SK-N-SH (cell line): ENCODE measurements at regions not wholly inside any gene's neighbourhood (a gene's known extent, or its start where the extent isn't known, plus 50 kb on each side); places are given as distances from the start of the nearest gene placed in this dataset.
"Not testable (repeated sequence)": the region's sequence is repeated elsewhere in the genome, so short reads cannot be mapped to it uniquely, and the experiment has no call there.

ENCODE experiments used
- CTCF ChIA-PET: fragments of 300-600, 350-600 bp; formaldehyde crosslinking; extraction: SDS; loops from one replicate; lab custom pipeline; 2021; lab: Yijun Ruan, JAX
- POLR2A ChIA-PET: fragments of 350-600 bp; sonication (Branson Sonifier 250); formaldehyde crosslinking; extraction: SDS; loops from one replicate; lab custom pipeline; 2020; ENCODE audit warnings: antibody characterized with exemption, inconsistent platforms; lab: Yijun Ruan, JAX
- DNase-seq: peaks from one replicate; pipeline ENCODE4 v3.0.0; 2012
- H2AFZ ChIP-seq: fragments of 200-600 bp; sonication (generic); 2 replicates; pipeline ENCODE4 v1.8.1; 2016; ENCODE audit warnings: antibody characterized with exemption, mild to moderate bottlenecking, low read depth
- H3F3A ChIP-seq: fragments of 200-600 bp; sonication (generic); replicated peaks from 2 replicates; pipeline ENCODE3; 2016; ENCODE audit warnings: antibody characterized with exemption, mild to moderate bottlenecking; ENCODE audit not compliant: insufficient read depth
- H3K27ac ChIP-seq, 2 experiments: fragments of 200-500 bp in 1 of 2; fragments of 200-600 bp in 1 of 2; sonication (Bioruptor generic) in 1 of 2; sonication (generic), shearing (Covaris generic) in 1 of 2; 2 replicates each; pipeline versions ENCODE4 v1.5.1 to v1.6.1; 2014 to 2016; ENCODE audit warnings: low read depth in 2 of 2, inconsistent platforms in 1 of 2, low read length in 1 of 2, mild to moderate bottlenecking in 1 of 2, mixed read lengths in 1 of 2
- H3K27me3 ChIP-seq: fragments of 200-600 bp; sonication (generic), shearing (Covaris generic); 2 replicates; pipeline ENCODE4 v1.6.1; 2016; ENCODE audit warnings: mixed run types; ENCODE audit not compliant: insufficient read depth
- H3K36me3 ChIP-seq, 2 experiments: fragments of 200-500 bp in 1 of 2; fragments of 200-600 bp in 1 of 2; sonication (Bioruptor generic) in 1 of 2; sonication (generic) in 1 of 2; replicated peaks in 1 of 2; 2 replicates each; pipeline versions ENCODE3 to v1.5.1; 2014 to 2016; ENCODE audit warnings: low read length in 1 of 2, mild to moderate bottlenecking in 1 of 2; ENCODE audit not compliant: insufficient read depth in 2 of 2, control insufficient read depth in 1 of 2
- H3K4me1 ChIP-seq, 2 experiments: fragments of 200-500 bp in 1 of 2; fragments of 200-600 bp in 1 of 2; sonication (Bioruptor generic) in 1 of 2; sonication (generic), shearing (Covaris generic) in 1 of 2; 2 replicates each; pipeline versions ENCODE4 v1.5.1 to v1.6.1; 2014 to 2016; ENCODE audit warnings: low read depth in 1 of 2, low read length in 1 of 2, mixed run types in 1 of 2; ENCODE audit not compliant: insufficient read depth in 2 of 2, control insufficient read depth in 1 of 2
- H3K4me2 ChIP-seq: fragments of 200-600 bp; sonication (generic), shearing (Covaris generic); 2 replicates; pipeline ENCODE4 v1.6.1; 2017; ENCODE audit warnings: mixed run types
- H3K4me3 ChIP-seq, 2 experiments: fragments of 200-500 bp in 1 of 2; fragments of 200-600 bp in 1 of 2; sonication (Bioruptor generic) in 1 of 2; sonication (generic), shearing (Covaris generic) in 1 of 2; 2 replicates each; pipeline versions ENCODE4 v1.5.1 to v1.8.1; 2014 to 2016; ENCODE audit warnings: low read depth in 2 of 2, inconsistent platforms in 1 of 2, low read length in 1 of 2, mild to moderate bottlenecking in 1 of 2, mixed read lengths in 1 of 2, moderate library complexity in 1 of 2
- H3K79me2 ChIP-seq: fragments of 200-600 bp; sonication (generic); 2 replicates; pipeline ENCODE4 v1.8.1; 2017; ENCODE audit warnings: mild to moderate bottlenecking; ENCODE audit not compliant: insufficient read depth
- H3K9ac ChIP-seq: fragments of 200-600 bp; sonication (generic); 2 replicates; pipeline ENCODE4 v1.6.1; 2017; ENCODE audit warnings: mixed run types
- H3K9me2 ChIP-seq: fragments of 200-600 bp; sonication (generic); 2 replicates; pipeline ENCODE4 v1.6.1; 2017; ENCODE audit warnings: mixed run types
- H3K9me3 ChIP-seq: fragments of 200-600 bp; sonication (generic); 2 replicates; pipeline ENCODE4 v1.6.1; 2017; ENCODE audit warnings: mixed run types, mild to moderate bottlenecking, moderate library complexity
- H4K20me1 ChIP-seq: fragments of 200-600 bp; sonication (generic); 2 replicates; pipeline ENCODE4 v1.6.1; 2017; ENCODE audit warnings: mild to moderate bottlenecking, mixed run types; ENCODE audit not compliant: insufficient read depth
- ELF1 ChIP-seq: IDR thresholded peaks from 2 replicates; pipeline ENCODE4 v1.4.0; 2012
- EP300 ChIP-seq, 2 experiments: IDR thresholded peaks; 2 replicates each; pipeline versions ENCODE4 v1.4.0 to v1.6.1; 2012; ENCODE audit warnings: borderline replicate concordance in 1 of 2, low read depth in 1 of 2, low read length in 1 of 2
- FOSL2 ChIP-seq: IDR thresholded peaks from 2 replicates; pipeline ENCODE4 v1.4.0; 2012; ENCODE audit warnings: low read depth, mild to moderate bottlenecking, moderate library complexity, borderline replicate concordance
- FOXJ3 ChIP-seq: sonication (generic); formaldehyde crosslinking; IDR thresholded peaks from 2 replicates; pipeline ENCODE4 v1.5.1; 2020; ENCODE audit warnings: mild to moderate bottlenecking, missing genetic modification reagents
- FOXM1 ChIP-seq: IDR thresholded peaks from 2 replicates; pipeline ENCODE4 v1.4.0; 2012; ENCODE audit warnings: low read depth, mild to moderate bottlenecking
- GABPA ChIP-seq: IDR thresholded peaks from 2 replicates; pipeline ENCODE4 v1.4.0; 2012; ENCODE audit warnings: low read depth, mild to moderate bottlenecking
- GATA2 ChIP-seq: sonication (generic); formaldehyde crosslinking; IDR thresholded peaks from 2 replicates; pipeline ENCODE4 v1.5.0; 2020; ENCODE audit warnings: mild to moderate bottlenecking, missing genetic modification reagents
- IRF3 ChIP-seq: fragments of 150-350 bp; IDR thresholded peaks from 2 replicates; pipeline ENCODE4 v1.6.1; 2016; ENCODE audit warnings: mild to moderate bottlenecking, low read depth, low read length
- MEF2A ChIP-seq: IDR thresholded peaks from 2 replicates; pipeline ENCODE4 v1.4.0; 2012; ENCODE audit warnings: low read depth, borderline replicate concordance
- NRF1 ChIP-seq: IDR thresholded peaks from 2 replicates; pipeline ENCODE4 v1.6.1; 2012; ENCODE audit warnings: low read depth, mild to moderate bottlenecking, low read length
- POLR2AphosphoS5 ChIP-seq: IDR thresholded peaks from 2 replicates; pipeline ENCODE4 v1.6.1; 2012; ENCODE audit warnings: low read depth, low read length
- RXRA ChIP-seq: IDR thresholded peaks from 2 replicates; pipeline ENCODE4 v1.4.0; 2012; ENCODE audit warnings: low read depth, mild to moderate bottlenecking, borderline replicate concordance
- SIN3A ChIP-seq: IDR thresholded peaks from 2 replicates; pipeline ENCODE4 v1.6.1; 2012; ENCODE audit warnings: low read depth, mild to moderate bottlenecking, low read length, moderate library complexity, borderline replicate concordance
- SMC3 ChIP-seq: IDR thresholded peaks from 2 replicates; pipeline ENCODE4 v1.6.1; 2012; ENCODE audit warnings: low read depth, low read length, improper control_type of control experiment
- TCF12 ChIP-seq: IDR thresholded peaks from 2 replicates; pipeline ENCODE4 v1.4.0; 2012
- YY1 ChIP-seq: IDR thresholded peaks from 2 replicates; pipeline ENCODE4 v1.4.0; 2012; ENCODE audit warnings: low read depth, mild to moderate bottlenecking
- WGBS: methylation state at CpG from one replicate; pipeline ENCODE4 v1.1.6; 2017; ENCODE audit warnings: low lambda C conversion rate; 5-methylcytosine and 5-hydroxymethylcytosine counted together
- TF ChIP-seq, protein P1 (sequence below): IDR thresholded peaks from 2 replicates; pipeline ENCODE4 v1.4.0; 2012; ENCODE audit warnings: low read depth, borderline replicate concordance
- TF ChIP-seq, protein P2 (sequence below): IDR thresholded peaks from 2 replicates; pipeline ENCODE4; 2012
- TF ChIP-seq, protein P3 (sequence below): IDR thresholded peaks from 2 replicates; pipeline ENCODE4 v1.4.0; 2012; ENCODE audit warnings: low read depth, borderline replicate concordance

DNA sequence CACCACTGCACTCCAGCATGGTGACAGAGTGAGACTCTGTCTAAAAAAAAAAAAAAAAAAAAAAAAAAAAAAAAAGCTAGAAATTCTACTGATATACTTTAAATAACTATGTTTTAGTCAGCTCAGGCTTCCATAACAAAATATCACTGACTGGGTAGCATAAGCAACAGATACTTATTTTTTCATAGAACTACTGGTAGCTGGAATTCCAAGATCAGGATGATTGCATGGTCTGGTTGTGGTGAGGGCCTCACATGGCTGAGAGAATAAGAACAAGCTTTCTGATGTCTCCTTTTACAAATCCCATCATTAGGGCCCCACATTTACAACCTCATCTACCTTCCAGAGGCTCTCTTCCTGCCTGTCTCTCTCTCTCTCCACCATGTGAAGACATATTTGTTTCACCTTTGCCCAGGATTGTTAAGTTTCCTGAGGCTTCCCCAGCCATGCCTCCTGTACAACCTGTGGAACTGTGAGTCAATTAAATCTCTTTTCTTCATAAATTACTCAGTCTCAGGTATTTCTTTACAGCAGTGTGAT, 126.7 kb upstream of the SEMA3C start (continued):
- TF ChIP-seq, protein P1, sequence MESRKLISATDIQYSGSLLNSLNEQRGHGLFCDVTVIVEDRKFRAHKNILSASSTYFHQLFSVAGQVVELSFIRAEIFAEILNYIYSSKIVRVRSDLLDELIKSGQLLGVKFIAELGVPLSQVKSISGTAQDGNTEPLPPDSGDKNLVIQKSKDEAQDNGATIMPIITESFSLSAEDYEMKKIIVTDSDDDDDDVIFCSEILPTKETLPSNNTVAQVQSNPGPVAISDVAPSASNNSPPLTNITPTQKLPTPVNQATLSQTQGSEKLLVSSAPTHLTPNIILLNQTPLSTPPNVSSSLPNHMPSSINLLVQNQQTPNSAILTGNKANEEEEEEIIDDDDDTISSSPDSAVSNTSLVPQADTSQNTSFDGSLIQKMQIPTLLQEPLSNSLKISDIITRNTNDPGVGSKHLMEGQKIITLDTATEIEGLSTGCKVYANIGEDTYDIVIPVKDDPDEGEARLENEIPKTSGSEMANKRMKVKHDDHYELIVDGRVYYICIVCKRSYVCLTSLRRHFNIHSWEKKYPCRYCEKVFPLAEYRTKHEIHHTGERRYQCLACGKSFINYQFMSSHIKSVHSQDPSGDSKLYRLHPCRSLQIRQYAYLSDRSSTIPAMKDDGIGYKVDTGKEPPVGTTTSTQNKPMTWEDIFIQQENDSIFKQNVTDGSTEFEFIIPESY = no peak
- TF ChIP-seq FOXM1 (no peak), POLR2AphosphoS5 (no peak), SIN3A (no peak), IRF3 (no peak), SMC3 (no peak), GATA2 (CRISPR knock-in tag) (no peak), MEF2A (no peak), NRF1 (no peak)

GRCh38 chr7:81042646-81043045, 123.8 kb upstream of the SEMA3C start:
- H3K9me2 ChIP-seq, POLR2A ChIA-PET, H3K9me3 ChIP-seq, DNase-seq, H3K27ac ChIP-seq, H3K4me2 ChIP-seq, H3K36me3 ChIP-seq, H3K9ac ChIP-seq, H3F3A ChIP-seq, H3K4me1 ChIP-seq, H3K4me3 ChIP-seq, CTCF ChIA-PET, H3K27me3 ChIP-seq, H4K20me1 ChIP-seq, H3K79me2 ChIP-seq, H2AFZ ChIP-seq: not testable (repeated sequence)
- 100% methylated on average over 5 of the region's 21 CpGs for WGBS

DNA sequence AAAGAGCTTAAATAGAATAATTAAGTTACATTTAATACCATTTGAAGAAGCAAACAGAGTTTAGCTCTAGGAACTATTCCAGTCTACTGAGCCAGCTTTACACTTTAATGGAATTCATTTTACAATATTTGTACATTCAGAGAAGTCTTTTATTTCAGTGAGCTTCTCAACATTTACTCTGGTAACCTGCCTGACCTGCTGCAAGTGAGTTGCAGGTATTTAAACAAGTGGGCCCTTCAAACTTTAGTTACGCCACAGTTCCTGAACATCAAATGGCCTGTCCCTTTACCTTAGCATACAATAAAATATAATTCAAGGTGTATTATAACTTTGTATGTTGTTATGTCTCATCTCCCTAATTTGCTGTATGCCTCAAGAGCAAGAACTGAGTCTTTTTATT, 121.6 kb upstream of the SEMA3C start:
- H3K9me3 ChIP-seq = no peaks in the 10 kb centered on the region
- H2AFZ ChIP-seq = no peak overlapping the region
- no peaks in the 10 kb centered on the region for H3K4me1 ChIP-seq
- 95% methylated on average over 1 of the region's 1 CpG for WGBS
- no peaks in the 10 kb centered on the region for H3K36me3 ChIP-seq
- no peak for DNase-seq
- no peaks in the 10 kb centered on the region for H4K20me1 ChIP-seq
- TF ChIP-seq ELF1 = no peak
- TF ChIP-seq FOSL2 = no peak
- no peak for TF ChIP-seq EP300 (IDR thresholded peaks at IDR 0.05; ENCODE audit: borderline replicate concordance in 1 of 2, low read depth in 1 of 2, low read length in 1 of 2)
- no peak for TF ChIP-seq RXRA
- TF ChIP-seq YY1 = no peak
- no peak for TF ChIP-seq TCF12
- TF ChIP-seq, protein P2, sequence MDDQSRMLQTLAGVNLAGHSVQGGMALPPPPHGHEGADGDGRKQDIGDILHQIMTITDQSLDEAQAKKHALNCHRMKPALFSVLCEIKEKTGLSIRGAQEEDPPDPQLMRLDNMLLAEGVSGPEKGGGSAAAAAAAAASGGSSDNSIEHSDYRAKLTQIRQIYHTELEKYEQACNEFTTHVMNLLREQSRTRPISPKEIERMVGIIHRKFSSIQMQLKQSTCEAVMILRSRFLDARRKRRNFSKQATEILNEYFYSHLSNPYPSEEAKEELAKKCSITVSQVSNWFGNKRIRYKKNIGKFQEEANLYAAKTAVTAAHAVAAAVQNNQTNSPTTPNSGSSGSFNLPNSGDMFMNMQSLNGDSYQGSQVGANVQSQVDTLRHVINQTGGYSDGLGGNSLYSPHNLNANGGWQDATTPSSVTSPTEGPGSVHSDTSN = no peak
- no peak for TF ChIP-seq SIN3A
- no peak for TF ChIP-seq GABPA
- no peak for TF ChIP-seq FOXJ3 (CRISPR knock-in tag)
- TF ChIP-seq, protein P3, sequence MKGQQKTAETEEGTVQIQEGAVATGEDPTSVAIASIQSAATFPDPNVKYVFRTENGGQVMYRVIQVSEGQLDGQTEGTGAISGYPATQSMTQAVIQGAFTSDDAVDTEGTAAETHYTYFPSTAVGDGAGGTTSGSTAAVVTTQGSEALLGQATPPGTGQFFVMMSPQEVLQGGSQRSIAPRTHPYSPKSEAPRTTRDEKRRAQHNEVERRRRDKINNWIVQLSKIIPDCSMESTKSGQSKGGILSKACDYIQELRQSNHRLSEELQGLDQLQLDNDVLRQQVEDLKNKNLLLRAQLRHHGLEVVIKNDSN = no peak
- no peak for TF ChIP-seq SMC3
- H3K27ac ChIP-seq = no peak overlapping the region
- no peaks in the 10 kb centered on the region for H3K9me2 ChIP-seq
- no peaks in the 10 kb centered on the region for H3K27me3 ChIP-seq
- CTCF ChIA-PET = no interaction called here
- H3K79me2 ChIP-seq = no peaks in the 10 kb centered on the region
- H3F3A ChIP-seq = no peaks in the 10 kb centered on the region
- no peak overlapping the region for H3K9ac ChIP-seq
- POLR2A ChIA-PET = no interaction called here
- no peak overlapping the region for H3K4me2 ChIP-seq
- no peak overlapping the region for H3K4me3 ChIP-seq
